ENCODE measurements at regions not wholly inside any gene's neighbourhood (a gene's known extent, or its start where the extent isn't known, plus 50 kb on each side); places are given as distances from the start of the nearest gene placed in this dataset.

DNA sequence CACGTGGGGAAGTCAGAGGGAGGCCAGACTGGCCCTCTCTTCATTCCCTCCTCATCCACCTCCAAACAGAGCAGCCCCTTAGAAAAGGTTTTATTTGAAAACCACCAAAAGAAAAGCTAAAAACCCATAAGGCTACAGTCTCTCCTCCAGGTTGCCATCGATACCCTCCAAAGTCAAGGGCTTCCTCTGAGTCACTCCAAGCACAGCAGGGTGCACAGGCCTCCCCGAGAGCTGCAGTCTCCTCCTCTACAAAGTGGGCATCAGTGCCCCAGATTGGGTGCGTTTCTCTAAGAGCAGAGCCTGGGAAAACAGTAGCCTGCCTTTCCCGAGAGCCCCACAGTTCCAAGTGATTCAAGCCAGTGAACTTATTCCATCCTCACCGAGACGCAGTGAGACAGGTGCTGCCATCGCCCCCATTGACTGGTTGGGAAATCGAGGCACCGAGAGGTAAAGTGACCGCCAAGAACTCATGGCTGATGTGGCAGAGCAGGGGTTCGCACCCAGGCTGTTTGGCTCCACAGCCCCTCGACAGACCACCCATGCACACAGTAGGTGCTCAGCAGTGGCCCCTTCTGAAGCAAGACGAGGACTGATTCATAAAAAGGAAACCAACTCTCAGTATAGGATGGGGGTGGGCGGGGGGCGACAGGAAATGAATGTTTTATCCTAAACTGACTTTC is 91.7 kb upstream of the SHISAL1 start:
- Mint-ChIP-seq H3K27me3 (ENCODE audit: low read depth) (no peaks in the 10 kb centered on the region), H3K4me3 (no peak overlapping the region), H3K9me3 (no peaks in the 10 kb centered on the region), H3K4me1 (ENCODE audit: low read depth) (no peaks in the 10 kb centered on the region), H3K36me3 (ENCODE audit: low read depth) (no peaks in the 10 kb centered on the region), H3K27ac (no peak overlapping the region)
- CTCF ChIA-PET: no interaction called here
- intact Hi-C loops (cut with micrococcal nuclease): no loop called here
- no peak for DNase-seq

DNA sequence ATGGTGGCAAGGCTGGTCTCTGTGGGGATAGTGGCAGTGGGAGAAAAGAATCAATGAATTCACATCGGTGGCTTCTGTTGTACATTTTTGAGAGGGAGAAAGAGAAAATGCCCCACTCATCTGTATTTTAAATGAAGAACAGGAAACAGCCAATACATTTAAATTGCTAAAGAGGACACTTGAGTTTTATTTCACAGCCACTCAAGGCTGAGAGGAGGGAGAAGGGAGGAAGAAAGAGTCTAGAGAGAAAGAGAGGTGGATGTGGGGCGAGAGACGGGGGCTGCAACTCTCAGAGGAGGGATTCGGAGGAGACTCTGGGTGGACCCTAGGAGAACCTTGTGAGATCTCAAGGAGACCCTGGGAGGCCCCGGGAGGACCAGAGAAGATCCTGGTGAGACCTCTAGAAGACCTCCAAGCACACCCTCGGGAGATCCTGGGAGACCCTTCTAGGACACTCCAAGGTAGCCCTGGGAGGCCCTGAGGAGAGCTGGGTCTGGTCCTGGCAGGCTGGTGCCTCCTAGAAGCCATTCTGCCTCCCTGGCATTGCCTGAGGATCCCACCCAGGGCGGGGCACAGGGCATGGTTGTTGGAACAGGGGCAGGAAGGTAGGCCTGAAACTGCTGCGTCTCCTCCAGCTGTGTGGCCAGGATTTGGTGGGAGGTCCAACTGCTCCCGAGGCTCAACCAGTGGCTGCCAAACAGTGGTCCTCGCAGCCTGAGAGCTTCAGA is 91.0 kb upstream of the SHISAL1 start:
- CTCF ChIA-PET: no interaction called here
- no peaks in the 10 kb centered on the region for H3K4me1 Mint-ChIP-seq (ENCODE audit: low read depth)
- no peak overlapping the region for H3K27ac Mint-ChIP-seq
- no peak for DNase-seq
- H3K27me3 Mint-ChIP-seq (ENCODE audit: low read depth): no peaks in the 10 kb centered on the region
- no peaks in the 10 kb centered on the region for H3K36me3 Mint-ChIP-seq (ENCODE audit: low read depth)
- H3K4me3 Mint-ChIP-seq: no peak overlapping the region
- no peaks in the 10 kb centered on the region for H3K9me3 Mint-ChIP-seq
- intact Hi-C loops (cut with micrococcal nuclease): no loop called here

DNA sequence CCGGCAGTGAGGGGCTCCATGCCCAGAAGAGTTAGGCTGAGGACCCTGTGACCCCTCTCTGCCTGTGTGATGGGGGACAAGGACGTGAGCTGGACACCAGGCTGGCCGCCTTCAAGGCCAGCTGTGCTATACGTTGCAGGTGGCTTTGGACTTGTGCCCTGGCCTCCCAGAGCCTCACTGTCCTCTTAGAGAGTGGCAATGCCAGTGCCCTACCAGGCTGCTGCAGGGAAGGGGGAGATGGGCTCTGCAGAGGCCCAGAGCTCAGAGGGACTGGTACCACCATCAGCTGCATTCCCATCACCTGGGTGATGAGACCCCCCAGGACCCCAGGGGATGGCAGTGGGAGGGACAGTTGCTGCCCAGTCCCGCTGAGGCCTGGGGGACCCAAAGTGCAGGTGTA is 90.4 kb upstream of the SHISAL1 start:
- Mint-ChIP-seq H3K9me3 (no peaks in the 10 kb centered on the region), H3K27ac (no peak overlapping the region), H3K4me3 (no peak overlapping the region), H3K4me1 (ENCODE audit: low read depth) (no peaks in the 10 kb centered on the region), H3K27me3 (ENCODE audit: low read depth) (no peaks in the 10 kb centered on the region), H3K36me3 (ENCODE audit: low read depth) (no peaks in the 10 kb centered on the region)
- DNase-seq: no peak
- CTCF ChIA-PET: no interaction called here
- intact Hi-C loops (cut with micrococcal nuclease): no loop called here

DNA sequence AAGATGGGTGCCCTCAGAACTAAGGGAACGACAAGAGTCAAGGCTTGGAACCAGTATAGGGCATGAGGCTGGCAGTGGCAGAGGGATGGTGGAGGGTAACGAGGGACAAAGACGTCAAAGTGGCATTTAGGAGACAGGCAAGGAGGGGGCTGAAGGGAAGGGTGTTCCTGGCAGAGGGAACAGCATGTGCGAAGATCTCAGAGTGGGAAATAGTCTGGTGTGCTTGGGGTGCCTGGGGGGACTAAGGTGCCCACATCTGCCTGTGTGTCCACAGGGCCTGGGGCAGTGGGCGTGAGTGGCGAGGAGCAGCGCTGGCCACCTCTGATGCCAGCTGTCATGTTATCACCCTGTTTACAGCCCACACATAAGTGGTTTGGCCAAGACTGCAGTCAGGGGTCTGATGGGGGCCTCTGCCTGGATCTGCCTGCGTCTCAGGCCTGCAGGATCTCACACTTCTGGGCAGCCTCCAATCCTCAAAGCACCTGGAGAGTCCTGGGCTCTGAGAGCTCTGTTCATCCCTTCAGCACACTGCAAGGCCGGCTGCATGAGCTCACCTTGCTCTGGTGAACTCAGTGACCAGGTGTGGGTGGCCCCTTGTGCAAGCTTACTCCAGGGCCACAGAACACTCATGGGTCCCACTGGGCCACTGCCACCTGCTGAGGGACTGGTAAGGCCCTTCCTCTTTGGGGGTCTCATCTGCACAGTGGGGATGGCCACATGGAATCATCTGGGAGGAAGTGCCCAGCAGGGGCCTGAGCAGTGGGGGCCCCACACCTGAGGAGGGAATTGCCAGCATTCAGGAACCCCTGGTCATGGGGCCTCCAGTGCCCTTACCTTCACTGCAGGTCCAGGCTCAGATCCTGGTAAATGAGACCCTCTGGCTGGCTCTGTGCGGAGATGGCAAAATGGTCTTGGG is 89.7 kb upstream of the SHISAL1 start:
- intact Hi-C loops (cut with micrococcal nuclease): no loop called here
- Mint-ChIP-seq H3K27ac (no peak overlapping the region), H3K27me3 (ENCODE audit: low read depth) (no peaks in the 10 kb centered on the region), H3K4me1 (ENCODE audit: low read depth) (no peaks in the 10 kb centered on the region), H3K4me3 (no peak overlapping the region), H3K36me3 (ENCODE audit: low read depth) (no peaks in the 10 kb centered on the region), H3K9me3 (no peaks in the 10 kb centered on the region)
- no peak for DNase-seq
- CTCF ChIA-PET: no interaction called here

DNA sequence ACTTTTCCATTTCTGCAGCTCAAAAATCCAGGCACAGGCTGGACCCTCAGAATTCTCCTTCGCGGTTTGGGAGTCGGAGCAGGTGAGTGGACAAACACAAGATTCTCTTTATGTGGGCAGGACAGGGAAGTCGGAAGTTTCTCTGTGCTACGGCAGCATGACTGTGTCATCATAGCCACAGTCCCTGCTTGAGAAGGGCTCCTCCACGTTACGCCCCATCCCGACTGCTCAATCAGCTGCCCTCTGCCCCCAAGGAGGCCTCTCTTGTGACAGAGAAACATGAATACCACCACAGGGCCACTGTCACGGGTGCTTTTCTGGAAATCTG is 89.0 kb upstream of the SHISAL1 start:
- CTCF ChIA-PET: no interaction called here
- no peaks in the 10 kb centered on the region for H3K36me3 Mint-ChIP-seq (ENCODE audit: low read depth)
- intact Hi-C loops (cut with micrococcal nuclease): no loop called here
- no peaks in the 10 kb centered on the region for H3K27me3 Mint-ChIP-seq (ENCODE audit: low read depth)
- no peaks in the 10 kb centered on the region for H3K9me3 Mint-ChIP-seq
- H3K27ac Mint-ChIP-seq: no peak overlapping the region
- no peaks in the 10 kb centered on the region for H3K4me1 Mint-ChIP-seq (ENCODE audit: low read depth)
- DNase-seq: no peak
- H3K4me3 Mint-ChIP-seq: no peak overlapping the region

DNA sequence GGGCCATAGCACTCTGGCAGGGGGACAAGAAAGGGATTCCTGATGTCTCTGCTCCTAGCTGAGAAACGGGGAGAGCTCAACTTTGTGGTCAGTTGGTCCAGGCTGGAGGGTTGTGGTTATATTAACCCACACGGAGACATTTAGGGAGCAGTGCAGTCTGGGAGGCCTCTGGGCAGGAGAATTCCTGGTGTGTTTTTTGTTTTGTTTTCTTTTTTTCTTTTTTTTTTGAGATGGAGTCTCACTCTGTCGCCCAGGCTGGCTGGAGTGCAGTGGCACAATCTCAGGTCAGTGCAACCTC is 88.0 kb upstream of the SHISAL1 start:
- H3K4me3 Mint-ChIP-seq: no peak overlapping the region
- no peaks in the 10 kb centered on the region for H3K9me3 Mint-ChIP-seq
- H3K27me3 Mint-ChIP-seq (ENCODE audit: low read depth): no peaks in the 10 kb centered on the region
- H3K36me3 Mint-ChIP-seq (ENCODE audit: low read depth): no peaks in the 10 kb centered on the region
- no peak for DNase-seq
- no peak overlapping the region for H3K27ac Mint-ChIP-seq
- CTCF ChIA-PET: interaction anchor here (0.6 kb wide), 1 partner anchor 9 kb away, joined by 4 read pairs; no protein-coding TSS in a partner anchor
- intact Hi-C loops (cut with micrococcal nuclease): no loop called here
- no peaks in the 10 kb centered on the region for H3K4me1 Mint-ChIP-seq (ENCODE audit: low read depth)

DNA sequence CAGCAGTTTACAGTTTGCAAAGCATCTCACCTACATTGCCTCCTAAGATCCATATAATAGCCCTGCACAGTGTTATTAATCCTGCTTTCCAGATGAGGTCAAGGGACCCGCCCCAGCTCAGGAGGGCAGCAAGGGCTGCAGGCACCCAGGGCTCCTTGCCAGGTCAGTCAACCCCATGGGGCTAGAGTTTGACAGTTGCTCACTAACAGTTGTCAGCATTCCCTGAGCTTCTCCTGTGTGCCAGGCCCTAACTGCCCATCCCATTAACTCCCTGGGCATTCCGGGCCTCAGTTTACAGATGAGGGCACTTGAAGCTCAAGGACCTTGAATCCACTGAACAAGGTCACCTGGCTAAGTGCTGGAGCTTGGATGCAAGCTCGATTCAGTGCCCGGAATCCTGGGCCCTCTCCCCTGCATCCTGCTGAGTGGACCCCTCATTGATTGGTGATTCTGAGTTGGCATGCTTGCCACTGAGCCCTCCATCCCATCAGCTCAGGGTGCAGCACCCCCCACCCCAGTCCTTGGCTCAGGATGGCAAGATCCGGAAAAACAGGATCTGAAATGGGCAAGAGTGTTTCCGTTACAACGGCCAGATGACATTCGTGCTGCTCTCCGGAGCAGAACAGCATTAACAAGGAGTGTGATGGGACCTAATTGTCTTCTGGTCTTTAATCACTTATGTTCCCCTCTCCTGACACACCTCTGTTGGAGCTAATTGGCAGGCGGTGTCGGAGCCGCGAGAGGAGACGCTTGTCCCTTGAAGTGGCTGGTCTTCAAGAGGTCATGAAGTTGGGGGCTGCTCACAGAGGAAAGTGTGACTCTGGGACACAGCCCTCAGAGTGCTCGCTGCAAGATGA is 87.4 kb upstream of the SHISAL1 start:
- DNase-seq: no peak
- H3K4me3 Mint-ChIP-seq: no peak overlapping the region
- no peaks in the 10 kb centered on the region for H3K36me3 Mint-ChIP-seq (ENCODE audit: low read depth)
- H3K9me3 Mint-ChIP-seq: no peaks in the 10 kb centered on the region
- H3K27ac Mint-ChIP-seq: no peak overlapping the region
- CTCF ChIA-PET: interaction anchor here (0.6 kb wide), 1 partner anchor 9 kb away, joined by 4 read pairs; no protein-coding TSS in a partner anchor
- intact Hi-C loops (cut with micrococcal nuclease): no loop called here
- H3K4me1 Mint-ChIP-seq (ENCODE audit: low read depth): no peaks in the 10 kb centered on the region
- no peaks in the 10 kb centered on the region for H3K27me3 Mint-ChIP-seq (ENCODE audit: low read depth)

DNA sequence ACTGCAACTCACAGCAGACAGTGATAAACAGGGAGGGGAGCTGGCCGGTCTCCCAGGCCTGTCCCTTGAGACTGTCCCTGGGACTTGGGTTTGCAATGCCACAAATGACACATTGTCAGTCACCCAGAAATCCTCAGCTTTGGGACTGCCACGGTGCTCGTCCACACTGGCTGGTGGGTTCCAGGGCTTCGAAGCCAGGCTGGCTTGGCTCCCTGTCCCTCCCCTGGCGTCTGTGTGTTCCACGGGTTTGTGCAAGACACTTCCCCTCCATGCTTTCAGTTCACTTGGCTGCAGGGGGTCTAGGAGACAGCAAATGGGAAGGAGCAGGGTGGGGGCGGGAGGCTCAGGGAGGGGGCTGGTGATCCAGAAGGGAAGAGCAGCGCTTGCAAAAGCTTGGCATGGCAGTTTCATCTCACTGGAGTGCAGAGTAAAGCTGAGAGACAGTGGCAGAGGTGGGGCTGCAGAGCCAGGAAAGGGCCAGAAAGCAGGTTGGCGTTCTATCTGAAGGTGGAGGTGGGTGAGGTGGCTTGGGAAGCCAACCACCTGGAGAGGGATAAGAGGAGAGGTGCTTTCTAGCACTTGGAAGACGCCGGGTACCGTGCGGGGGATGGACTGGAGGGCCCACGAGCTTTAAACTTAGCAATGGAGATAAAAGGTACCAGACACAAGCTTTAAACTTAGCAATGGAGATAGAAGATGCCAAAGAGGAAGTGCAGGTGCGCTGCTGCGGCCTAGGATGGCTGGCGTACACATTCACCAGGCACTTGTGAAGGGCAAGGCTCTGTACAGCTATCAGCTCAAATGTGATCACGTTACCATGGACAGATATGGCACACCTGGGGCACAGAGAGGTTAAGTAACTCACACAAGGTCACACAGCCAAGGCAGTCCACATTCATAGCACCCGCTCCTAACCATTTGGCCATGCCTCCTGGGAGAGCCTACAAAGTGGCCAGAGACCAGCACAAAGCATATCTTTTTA is 86.4 kb upstream of the SHISAL1 start:
- CTCF ChIA-PET: no interaction called here
- intact Hi-C loops (cut with micrococcal nuclease): no loop called here
- H3K4me3 Mint-ChIP-seq: no peak overlapping the region
- DNase-seq: no peak
- no peaks in the 10 kb centered on the region for H3K36me3 Mint-ChIP-seq (ENCODE audit: low read depth)
- no peaks in the 10 kb centered on the region for H3K9me3 Mint-ChIP-seq
- H3K27ac Mint-ChIP-seq: no peak overlapping the region
- no peaks in the 10 kb centered on the region for H3K27me3 Mint-ChIP-seq (ENCODE audit: low read depth)
- H3K4me1 Mint-ChIP-seq (ENCODE audit: low read depth): no peaks in the 10 kb centered on the region

DNA sequence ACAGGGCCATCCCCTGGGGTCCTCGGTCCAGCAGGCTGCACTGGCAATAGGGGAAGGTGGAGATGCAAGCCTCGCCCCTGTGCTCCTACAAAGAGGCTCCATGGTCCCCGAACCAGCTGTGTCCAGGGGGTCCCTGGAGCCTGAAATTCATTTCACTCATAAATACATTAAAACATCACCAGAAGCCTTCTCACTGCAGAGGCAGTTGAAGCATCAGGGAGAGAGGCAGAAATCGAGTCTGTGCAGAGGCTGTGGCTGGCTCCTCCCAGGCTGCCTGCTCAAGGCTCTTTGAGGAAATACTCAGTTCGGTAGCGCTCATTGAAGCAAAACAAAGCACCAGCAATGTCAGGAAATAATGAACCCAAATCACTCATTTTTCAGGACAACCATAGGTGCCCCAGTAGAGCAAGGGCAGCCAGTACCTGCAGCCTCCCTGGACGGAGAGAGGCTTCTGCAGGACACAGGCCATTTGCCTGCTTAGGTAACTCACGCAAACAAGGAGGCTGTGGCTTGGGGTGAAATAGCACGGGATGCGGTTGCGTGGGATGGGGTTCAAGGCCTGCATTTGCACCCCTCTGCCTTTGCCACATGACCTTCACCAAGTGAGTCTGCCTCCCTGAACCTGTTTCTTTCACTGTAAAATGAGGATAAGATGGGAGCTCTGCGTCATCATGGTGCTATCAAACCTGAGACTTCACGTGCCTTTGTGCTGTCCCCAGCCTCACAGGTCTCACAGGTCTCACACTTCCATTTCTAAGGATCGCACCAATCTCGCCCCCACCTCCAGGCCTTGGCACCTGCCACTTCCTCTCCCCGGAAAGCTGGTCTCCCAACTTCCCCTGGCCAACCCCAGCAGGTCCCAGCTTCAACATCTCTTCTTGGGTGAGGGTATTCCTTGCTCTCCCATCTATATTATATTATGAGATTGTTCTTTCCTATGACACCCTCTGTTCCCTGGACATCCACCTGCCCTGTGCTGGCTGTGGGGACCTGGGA is 84.3 kb upstream of the SHISAL1 start:
- Mint-ChIP-seq H3K4me3 (no peak overlapping the region), H3K27me3 (ENCODE audit: low read depth) (no peaks in the 10 kb centered on the region), H3K9me3 (no peaks in the 10 kb centered on the region), H3K27ac (no peak overlapping the region), H3K4me1 (ENCODE audit: low read depth) (no peaks in the 10 kb centered on the region), H3K36me3 (ENCODE audit: low read depth) (no peaks in the 10 kb centered on the region)
- intact Hi-C loops (cut with micrococcal nuclease): no loop called here
- no peak for DNase-seq
- CTCF ChIA-PET: no interaction called here

DNA sequence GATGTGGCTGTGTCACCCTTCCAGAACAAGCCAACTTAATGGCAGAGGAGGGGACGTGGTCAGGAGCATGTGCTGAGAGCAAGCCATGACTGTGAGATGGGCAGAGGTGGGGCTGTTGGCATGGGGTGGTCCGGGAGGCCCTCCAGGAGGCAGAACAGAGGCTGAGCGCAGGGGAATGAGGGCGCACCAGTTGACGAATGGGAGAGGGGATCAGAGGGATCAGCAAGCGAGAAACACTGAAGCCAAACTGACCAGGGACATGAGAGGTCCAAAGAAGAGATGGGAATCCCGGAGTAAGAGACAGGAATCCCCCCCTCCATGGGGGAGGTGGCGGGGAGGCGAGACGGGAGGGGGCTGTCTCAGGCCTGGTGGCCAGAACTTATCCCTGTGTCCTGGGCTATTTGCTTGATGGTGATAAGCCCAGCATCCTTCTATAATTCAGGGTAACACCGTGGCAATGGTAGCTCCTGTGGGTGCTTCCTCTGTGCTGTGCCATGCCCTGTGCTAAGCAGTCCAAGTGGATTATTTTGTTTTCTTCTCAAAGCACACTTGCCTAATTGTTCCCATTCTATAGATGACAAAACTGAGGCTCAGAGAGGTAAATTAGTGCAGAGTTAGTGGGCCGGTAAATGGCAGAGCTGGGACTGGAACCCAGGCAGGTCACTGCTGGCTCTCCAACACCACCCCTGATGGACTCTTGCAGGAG is 83.4 kb upstream of the SHISAL1 start:
- Mint-ChIP-seq H3K9me3 (no peaks in the 10 kb centered on the region), H3K36me3 (ENCODE audit: low read depth) (no peaks in the 10 kb centered on the region), H3K4me3 (no peak overlapping the region), H3K27me3 (ENCODE audit: low read depth) (no peaks in the 10 kb centered on the region), H3K27ac (no peak overlapping the region), H3K4me1 (ENCODE audit: low read depth) (no peaks in the 10 kb centered on the region)
- intact Hi-C loops (cut with micrococcal nuclease): no loop called here
- CTCF ChIA-PET: no interaction called here
- DNase-seq: no peak

Data from activated naive CD4-positive, alpha-beta T cell treated with anti-CD3 and anti-CD28 coated beads for 36 hours (primary cell).